ENCODE measurements at regions not wholly inside any gene's neighbourhood (a gene's known extent, or its start where the extent isn't known, plus 50 kb on each side); places are given as distances from the start of the nearest gene placed in this dataset.
"Not testable (repeated sequence)": the region's sequence is repeated elsewhere in the genome, so short reads cannot be mapped to it uniquely, and the experiment has no call there.

DNA sequence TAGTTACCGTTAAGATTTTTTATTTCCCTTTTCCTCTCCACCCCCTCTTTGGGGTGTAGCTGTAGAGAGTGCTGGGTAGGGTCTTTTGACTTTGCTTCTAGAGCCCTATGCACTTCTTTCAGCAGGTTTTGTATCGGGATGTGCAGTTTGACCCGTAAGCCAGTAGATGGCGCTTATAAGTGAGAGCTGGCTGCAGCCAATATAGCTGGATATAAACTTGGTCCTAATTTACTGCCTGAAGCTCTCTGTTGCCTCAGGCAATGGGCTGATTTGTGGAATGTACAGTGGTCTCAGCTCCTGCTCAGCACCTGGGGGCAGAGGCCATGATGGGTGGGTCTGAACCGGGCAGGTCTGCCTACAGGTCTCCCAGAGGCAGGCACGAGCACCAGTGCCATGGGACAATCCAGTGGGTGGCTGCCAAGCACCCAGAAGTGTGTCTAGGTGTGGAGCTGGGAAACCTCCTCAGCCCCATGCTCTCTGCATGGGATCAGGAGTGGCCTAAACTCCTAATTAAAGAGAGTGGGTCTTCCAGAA lies 146.5 kb downstream of the SPANXN1 start:
- Histone ChIP-seq H3K27ac (no peak overlapping the region), H3K9me3 (no peaks in the 10 kb centered on the region), H3K27me3 (no peaks in the 10 kb centered on the region), H3K4me3 (no peak overlapping the region), H3K4me1 (no peaks in the 10 kb centered on the region), H3K36me3 (no peaks in the 10 kb centered on the region)
- TF ChIP-seq POLR2A (IDR thresholded peaks at IDR 0.05): no peak
- TF ChIP-seq, protein P1, sequence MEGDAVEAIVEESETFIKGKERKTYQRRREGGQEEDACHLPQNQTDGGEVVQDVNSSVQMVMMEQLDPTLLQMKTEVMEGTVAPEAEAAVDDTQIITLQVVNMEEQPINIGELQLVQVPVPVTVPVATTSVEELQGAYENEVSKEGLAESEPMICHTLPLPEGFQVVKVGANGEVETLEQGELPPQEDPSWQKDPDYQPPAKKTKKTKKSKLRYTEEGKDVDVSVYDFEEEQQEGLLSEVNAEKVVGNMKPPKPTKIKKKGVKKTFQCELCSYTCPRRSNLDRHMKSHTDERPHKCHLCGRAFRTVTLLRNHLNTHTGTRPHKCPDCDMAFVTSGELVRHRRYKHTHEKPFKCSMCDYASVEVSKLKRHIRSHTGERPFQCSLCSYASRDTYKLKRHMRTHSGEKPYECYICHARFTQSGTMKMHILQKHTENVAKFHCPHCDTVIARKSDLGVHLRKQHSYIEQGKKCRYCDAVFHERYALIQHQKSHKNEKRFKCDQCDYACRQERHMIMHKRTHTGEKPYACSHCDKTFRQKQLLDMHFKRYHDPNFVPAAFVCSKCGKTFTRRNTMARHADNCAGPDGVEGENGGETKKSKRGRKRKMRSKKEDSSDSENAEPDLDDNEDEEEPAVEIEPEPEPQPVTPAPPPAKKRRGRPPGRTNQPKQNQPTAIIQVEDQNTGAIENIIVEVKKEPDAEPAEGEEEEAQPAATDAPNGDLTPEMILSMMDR (IDR thresholded peaks at IDR 0.05): peak; percentile 8 to 32 (median 28)
- ATAC-seq (peak in 2 of 4 donors; percentile 29 to 37), DNase-seq (no peak)
- WGBS (ENCODE audit: insufficient coverage, low coverage, low lambda C conversion rate, missing lambda C conversion rate): 2% methylated on average over 4 of the region's 6 CpGs
- intact Hi-C loops (cut with DNase I): no loop called here

DNA sequence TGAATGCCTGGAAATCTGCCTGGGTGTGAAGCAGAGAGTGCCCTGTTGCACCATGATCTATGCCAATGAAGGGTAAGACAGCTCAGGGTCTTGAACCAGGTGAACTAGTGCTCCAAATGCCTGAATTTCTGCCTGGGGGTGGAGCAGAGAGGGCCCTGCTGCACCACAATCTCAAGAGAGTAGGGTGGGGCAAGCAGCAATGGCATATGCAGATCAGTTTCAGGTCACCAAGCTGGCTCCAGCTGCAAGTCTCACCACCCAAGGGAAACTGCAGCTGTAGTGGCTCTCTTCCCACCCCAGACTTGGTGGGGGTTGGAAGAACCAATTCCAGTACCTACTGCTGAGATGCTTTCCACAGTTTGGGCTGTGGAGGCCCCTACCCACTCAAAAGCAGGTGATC lies 147.0 kb downstream of the SPANXN1 start:
- DNase-seq (no peak), ATAC-seq (no peak)
- Histone ChIP-seq H3K4me3 (no peak overlapping the region), H3K27me3 (no peaks in the 10 kb centered on the region), H3K9me3 (no peaks in the 10 kb centered on the region), H3K27ac (no peak overlapping the region), H3K4me1 (no peaks in the 10 kb centered on the region), H3K36me3 (no peaks in the 10 kb centered on the region)
- intact Hi-C loops (cut with DNase I): no loop called here
- TF ChIP-seq, protein P1 (IDR thresholded peaks at IDR 0.05): no peak
- TF ChIP-seq POLR2A (IDR thresholded peaks at IDR 0.05): no peak

DNA sequence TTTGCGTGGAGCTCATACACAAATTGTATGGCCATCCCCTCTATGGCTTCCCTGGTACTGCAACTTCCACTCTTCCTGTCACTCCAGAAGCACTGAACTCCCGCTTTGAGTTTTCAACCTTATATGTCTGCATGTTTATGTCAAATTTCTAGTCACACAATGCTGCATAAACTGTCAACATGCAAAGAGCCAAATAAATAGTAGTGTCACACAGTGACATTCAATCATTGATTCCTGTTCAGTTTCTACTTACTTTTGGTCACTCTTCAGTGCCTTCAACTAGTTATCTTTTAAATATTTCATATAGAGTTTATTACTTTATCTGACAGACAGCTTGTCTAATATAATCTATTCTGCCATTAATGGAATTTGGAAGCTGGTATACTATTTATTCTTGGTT lies 149.3 kb downstream of the SPANXN1 start:
- Histone ChIP-seq H3K27me3 (no peaks in the 10 kb centered on the region), H3K27ac (no peak overlapping the region), H3K36me3 (no peaks in the 10 kb centered on the region), H3K4me3 (no peak overlapping the region), H3K9me3 (no peaks in the 10 kb centered on the region), H3K4me1 (no peaks in the 10 kb centered on the region)
- WGBS (ENCODE audit: insufficient coverage, low coverage, low lambda C conversion rate, missing lambda C conversion rate): 50% methylated on average over 2 of the region's 2 CpGs
- no peak for ATAC-seq
- no peak for TF ChIP-seq POLR2A (IDR thresholded peaks at IDR 0.05)
- TF ChIP-seq, protein P1 (IDR thresholded peaks at IDR 0.05): no peak
- no peak for DNase-seq
- intact Hi-C loops (cut with DNase I): no loop called here

DNA sequence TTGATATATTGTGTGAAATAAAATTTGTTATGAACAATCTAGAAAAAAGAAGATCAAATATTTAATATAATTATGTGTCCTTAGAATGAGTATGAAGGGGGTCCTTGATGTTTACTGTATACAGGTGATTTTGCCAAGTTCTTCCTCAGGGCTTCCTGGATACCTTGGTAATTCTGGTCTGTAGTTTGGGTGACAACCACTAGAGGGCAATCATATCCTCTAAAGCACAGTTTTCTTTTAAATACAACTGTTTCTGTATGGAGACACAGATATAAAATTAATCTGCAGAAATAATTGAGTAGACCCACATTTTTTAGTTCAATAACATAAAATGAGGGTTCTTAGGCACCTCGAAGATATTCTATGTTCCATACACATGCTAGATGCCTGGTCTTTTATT lies 157.7 kb downstream of the SPANXN1 start:
- ATAC-seq: peak; percentile 50 to 77 (median 70)
- H3K9me3 ChIP-seq: no peaks in the 10 kb centered on the region
- no peaks in the 10 kb centered on the region for H3K4me1 ChIP-seq
- H3K27me3 ChIP-seq: no peaks in the 10 kb centered on the region
- no peak overlapping the region for H3K27ac ChIP-seq
- H3K4me3 ChIP-seq: no peak overlapping the region
- no peak for TF ChIP-seq POLR2A (IDR thresholded peaks at IDR 0.05)
- TF ChIP-seq, protein P1 (IDR thresholded peaks at IDR 0.05): peak; percentile 42 to 79 (median 76)
- 0% methylated on average over 1 of the region's 1 CpG for WGBS (ENCODE audit: insufficient coverage, low coverage, low lambda C conversion rate, missing lambda C conversion rate)
- intact Hi-C loops (cut with DNase I): no loop called here
- DNase-seq: no peak
- H3K36me3 ChIP-seq: no peaks in the 10 kb centered on the region

DNA sequence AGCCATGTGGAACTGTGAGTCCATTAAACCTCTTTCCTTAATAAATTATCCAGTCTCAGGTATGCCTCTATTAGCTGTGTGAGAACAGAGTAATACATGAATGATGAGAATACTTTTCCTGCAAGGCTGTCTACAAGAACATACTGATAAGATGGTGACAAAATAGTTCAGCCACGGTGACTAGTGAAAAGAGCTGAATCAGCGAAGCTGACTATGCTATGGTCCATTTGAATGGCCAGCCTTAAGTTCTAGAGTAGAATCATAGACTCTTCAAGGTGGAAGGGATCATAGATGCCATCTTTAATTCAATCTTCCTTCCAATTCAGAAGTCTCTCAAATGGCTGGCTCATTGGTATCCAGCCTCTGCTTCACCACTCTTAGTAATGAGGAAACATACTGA lies 163.3 kb downstream of the SPANXN1 start:
- ATAC-seq (no peak), DNase-seq (no peak)
- Histone ChIP-seq H3K36me3 (no peaks in the 10 kb centered on the region), H3K27me3 (no peaks in the 10 kb centered on the region), H3K4me3 (no peak overlapping the region), H3K9me3 (no peaks in the 10 kb centered on the region), H3K27ac (no peak overlapping the region), H3K4me1 (no peaks in the 10 kb centered on the region)
- intact Hi-C loops (cut with DNase I): no loop called here
- WGBS (ENCODE audit: insufficient coverage, low coverage, low lambda C conversion rate, missing lambda C conversion rate): 43% methylated on average over 2 of the region's 2 CpGs
- TF ChIP-seq POLR2A (IDR thresholded peaks at IDR 0.05): no peak
- TF ChIP-seq, protein P1 (IDR thresholded peaks at IDR 0.05): no peak

DNA sequence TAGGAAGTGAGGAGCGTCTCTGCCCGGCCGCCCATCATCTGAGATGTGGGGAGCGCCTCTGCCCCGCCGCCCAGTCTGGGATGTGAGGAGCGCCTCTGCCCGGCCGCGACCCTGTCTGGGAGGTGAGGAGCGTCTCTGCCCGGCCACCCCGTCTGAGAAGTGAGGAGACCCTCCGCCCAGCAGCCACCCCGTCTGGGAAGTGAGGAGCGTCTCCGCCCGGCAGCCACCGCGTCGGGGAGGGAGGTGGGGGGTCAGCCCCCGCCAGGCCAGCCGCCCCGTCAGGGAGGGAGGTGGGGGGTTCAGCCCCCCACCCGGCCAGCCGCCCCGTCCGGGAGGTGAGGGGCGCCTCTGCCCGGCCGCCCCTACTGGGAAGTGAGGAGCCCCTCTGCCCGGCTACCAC lies 188.9 kb downstream of the SPANXN1 start:
- H3K4me3 ChIP-seq; H3K27ac ChIP-seq; H3K36me3 ChIP-seq; intact Hi-C loops (cut with DNase I); H3K4me1 ChIP-seq; H3K27me3 ChIP-seq; DNase-seq; ATAC-seq; H3K9me3 ChIP-seq: not testable (repeated sequence)
- WGBS (ENCODE audit: insufficient coverage, low coverage, low lambda C conversion rate, missing lambda C conversion rate): 43% methylated on average over 1 of the region's 32 CpGs
